Epithelial cell of esophagus (primary cell): ENCODE measurements at regions not wholly inside any gene's neighbourhood (a gene's known extent, or its start where the extent isn't known, plus 50 kb on each side); places are given as distances from the start of the nearest gene placed in this dataset.
A peak's percentile ranks its signal among the peaks of the same experiment; 100 is the strongest.

ENCODE experiments used
- DNase-seq: peaks from one replicate; pipeline ENCODE4 v3.0.0; 2010; ENCODE audit warnings: low read depth
- H3K4me3 ChIP-seq: 2 replicates; pipeline ENCODE4 v1.5.1; 2011; ENCODE audit warnings: mild to moderate bottlenecking, low read length, control low read depth
- CTCF ChIP-seq: IDR thresholded peaks from 2 replicates; pipeline ENCODE4 v1.5.1; 2011; ENCODE audit warnings: low read depth, mild to moderate bottlenecking, low read length, control low read depth, inconsistent platforms; ENCODE audit not compliant: insufficient read depth; ENCODE audit errors: missing control alignments

GRCh38 chr20:6605055-6605935 lies 162.2 kb upstream of the BMP2 start:
- no peak for DNase-seq
- TF ChIP-seq CTCF, result no peak
- no peak overlapping the region for H3K4me3 ChIP-seq

GRCh38 chr20:6604179-6604578 lies 163.3 kb upstream of the BMP2 start:
- H3K4me3 ChIP-seq, result no peak overlapping the region
- no peak for DNase-seq
- TF ChIP-seq CTCF, result no peak

- H3K4me3 ChIP-seq, result no peak overlapping the region
- no peak for TF ChIP-seq CTCF
- DNase-seq, result peak; percentile 24
Measured at GRCh38 chr20:6599876-6600735, 167.4 kb upstream of the BMP2 start.

GRCh38 chr20:6595704-6596103 lies 171.8 kb upstream of the BMP2 start:
- H3K4me3 ChIP-seq, result no peak overlapping the region
- TF ChIP-seq CTCF, result no peak
- no peak for DNase-seq

- DNase-seq, result peak; percentile 99
- H3K4me3 ChIP-seq, result no peak overlapping the region
- TF ChIP-seq CTCF, result no peak
Measured at GRCh38 chr20:6590891-6591637, 176.4 kb upstream of the BMP2 start.

- TF ChIP-seq CTCF, result no peak
- DNase-seq, result peak; percentile 43
- H3K4me3 ChIP-seq, result no peak overlapping the region
Measured at GRCh38 chr20:6588296-6588695, 179.2 kb upstream of the BMP2 start.
